CD1c-positive myeloid dendritic cell (primary cell): ENCODE measurements at regions not wholly inside any gene's neighbourhood (a gene's known extent, or its start where the extent isn't known, plus 50 kb on each side); places are given as distances from the start of the nearest gene placed in this dataset.

Experiments
- DNase-seq: peaks from one replicate; pipeline ENCODE4 v3.0.0-alpha.2; 2016; ENCODE audit errors: extremely low spot score

DNA sequence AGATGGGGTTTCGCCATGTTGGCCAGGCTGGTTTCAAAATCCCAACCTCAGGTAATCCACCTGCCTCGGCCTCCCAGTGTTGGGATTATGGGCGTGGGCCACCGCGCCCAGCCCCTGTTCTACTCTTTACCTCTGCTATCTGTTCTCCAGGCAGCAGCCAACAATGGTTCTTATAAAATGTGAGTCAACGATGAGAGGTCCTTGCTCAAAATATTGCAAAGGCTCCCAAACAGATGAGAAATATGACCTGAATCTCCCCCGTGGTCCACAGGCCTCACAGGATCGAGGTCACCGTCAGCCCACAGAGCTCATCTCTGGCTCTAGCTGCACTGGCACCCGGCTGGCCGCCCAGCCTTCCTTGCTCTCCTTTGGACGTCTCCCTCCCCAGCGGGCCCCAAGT lies 62.0 kb upstream of the EGFR start:
- no peak for DNase-seq

DNA sequence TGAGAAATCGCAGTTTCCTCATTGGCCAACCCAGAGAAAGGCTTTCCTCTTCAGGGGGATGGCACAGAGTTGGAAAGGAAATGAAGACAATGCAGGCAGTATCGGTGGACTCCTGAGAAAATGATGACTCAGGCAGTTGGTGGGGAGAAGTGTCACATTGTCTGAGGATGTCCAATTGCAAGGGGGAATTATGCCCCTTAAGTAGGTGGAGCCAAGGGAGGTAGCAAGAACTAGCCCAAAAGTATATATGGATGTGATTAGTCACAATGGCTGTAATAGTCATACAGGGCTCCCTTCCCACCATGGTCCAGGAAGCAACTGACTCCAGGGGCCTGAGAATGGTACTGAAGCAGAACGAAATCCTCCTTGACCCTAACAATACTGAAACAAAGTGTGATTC lies 58.3 kb upstream of the EGFR start:
- DNase-seq: no peak

DNA sequence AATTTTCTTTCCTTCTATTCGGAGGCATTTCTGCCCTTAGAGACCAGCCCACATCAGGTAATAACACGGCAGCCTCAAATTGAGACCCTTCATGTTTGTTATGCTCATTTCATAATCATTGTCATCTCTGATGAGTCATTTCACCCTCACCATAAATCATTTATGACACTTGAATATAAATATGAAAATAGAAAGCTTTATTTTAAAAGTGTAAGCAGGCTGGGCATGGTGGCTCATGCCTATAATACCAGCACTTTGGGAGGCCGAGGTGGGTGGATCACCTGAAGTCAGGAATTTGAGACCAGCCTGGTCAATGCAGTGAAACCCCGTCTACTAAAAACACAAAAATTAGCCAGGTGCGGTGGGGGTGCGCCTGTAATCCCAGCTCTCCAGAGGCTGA lies 57.4 kb upstream of the EGFR start:
- no peak for DNase-seq

DNA sequence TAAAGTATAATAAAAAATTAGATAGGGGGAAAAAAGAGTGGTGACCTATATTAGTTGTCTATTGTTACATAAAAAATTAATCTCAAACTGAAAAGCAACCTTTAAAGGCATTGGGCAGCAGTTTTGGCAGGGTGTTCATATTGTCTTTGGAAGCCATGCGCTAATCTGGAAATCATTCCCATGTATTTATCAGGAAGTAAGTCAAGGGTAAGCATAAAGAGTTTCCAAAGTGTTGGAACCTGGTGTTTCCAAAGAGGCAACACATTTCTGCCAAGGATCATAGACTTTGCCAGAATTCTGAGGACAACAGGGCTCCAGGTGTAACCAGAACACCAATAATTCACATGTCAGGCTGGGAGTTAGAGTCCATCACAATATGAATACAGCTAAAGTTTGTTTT lies 55.7 kb upstream of the EGFR start:
- DNase-seq: no peak

DNA sequence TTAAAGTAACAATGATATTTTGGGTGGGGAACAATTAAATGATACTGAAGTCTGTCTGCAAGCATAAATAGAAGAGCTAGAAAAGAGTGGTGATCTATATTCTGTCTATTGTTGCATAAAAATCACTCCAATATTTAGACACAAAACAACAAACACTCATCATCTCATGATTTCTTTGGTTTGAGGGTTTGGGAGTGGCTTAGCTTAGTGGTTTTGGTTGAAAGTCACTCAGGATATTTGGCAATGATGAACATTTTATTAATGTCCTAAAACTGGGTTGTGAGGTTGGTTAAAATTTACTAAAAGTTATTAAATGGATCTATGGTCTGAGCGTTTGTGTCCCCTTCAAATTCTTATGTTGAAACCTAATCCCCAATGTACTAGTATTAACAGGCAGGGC lies 54.7 kb upstream of the EGFR start:
- no peak for DNase-seq

DNA sequence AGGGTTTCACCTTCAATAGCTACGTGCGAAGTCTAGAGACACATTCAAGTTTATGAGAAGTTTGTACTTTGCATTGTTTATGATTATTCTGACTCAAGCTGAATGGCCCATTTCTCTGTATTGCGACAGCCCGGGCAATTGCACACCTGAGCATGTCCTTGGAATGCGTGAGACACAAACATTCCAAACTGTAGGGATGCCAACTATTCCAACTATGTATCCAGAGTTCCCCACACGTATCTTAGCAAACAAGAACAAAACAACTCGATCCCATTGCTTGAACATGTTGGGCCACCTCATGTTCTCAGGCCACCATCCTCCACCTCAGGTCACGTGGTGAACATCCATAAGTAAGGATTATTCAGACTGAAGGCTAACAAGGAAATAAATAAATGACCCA lies 51.4 kb upstream of the EGFR start:
- no peak for DNase-seq

DNA sequence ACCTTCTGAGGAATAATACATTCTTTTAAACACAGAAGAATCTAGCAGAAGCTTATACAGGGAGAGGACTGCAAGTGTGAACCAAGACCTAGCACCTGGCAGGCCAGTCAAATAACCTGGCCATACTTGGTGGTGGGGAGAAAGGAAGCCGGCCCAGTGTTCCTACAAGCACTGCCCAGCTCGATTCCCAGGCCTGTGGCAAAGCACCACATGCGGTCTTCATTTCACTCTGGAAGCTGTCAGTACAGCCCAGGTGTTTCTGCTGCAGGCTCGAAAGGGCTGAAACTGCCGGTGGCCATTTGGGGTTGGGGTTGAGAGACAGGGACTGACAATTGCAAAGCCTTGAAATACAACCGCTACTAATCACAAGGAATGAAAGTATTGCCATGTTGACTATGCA lies 50.8 kb upstream of the EGFR start:
- DNase-seq: no peak
